ENCODE measurements at regions not wholly inside any gene's neighbourhood (a gene's known extent, or its start where the extent isn't known, plus 50 kb on each side); places are given as distances from the start of the nearest gene placed in this dataset.

GRCh38 chr6:15948930-15949900 is 179.7 kb upstream of the MYLIP start:
- Histone ChIP-seq H3K79me1 (ENCODE audit: low read depth, low read length) (no peaks in the 10 kb centered on the region), H2AFZ (ENCODE audit: low read length) (no peak overlapping the region), H3K27ac (replicated peaks; ENCODE audit: low read length) (no peak overlapping the region), H3K4ac (ENCODE audit: low read length) (no peak overlapping the region), H3K14ac (ENCODE audit: low read length) (no peak overlapping the region), H2AK5ac (ENCODE audit: low read depth, low read length) (no peak overlapping the region), H3K9ac (ENCODE audit: low read depth, low read length, poor library complexity) (no peak overlapping the region), H3K4me3 (ENCODE audit: low read length in 2 of 2) (no peak overlapping the region), H3K4me1 (ENCODE audit: control insufficient read depth in 2 of 2, insufficient read depth in 1 of 2, low read depth in 1 of 2, low read length in 2 of 2) (no peaks in the 10 kb centered on the region), H2BK15ac (ENCODE audit: low read length) (no peak overlapping the region), H3K18ac (ENCODE audit: low read length) (no peak overlapping the region), H4K91ac (ENCODE audit: low read depth, low read length, poor library complexity) (no peak overlapping the region), H3K9me3 (replicated peaks in 1 of 2; ENCODE audit: control insufficient read depth in 2 of 2, insufficient read depth in 1 of 2, low read depth in 1 of 2, low read length in 2 of 2) (no peaks in the 10 kb centered on the region), H2BK120ac (ENCODE audit: low read depth, low read length) (no peak overlapping the region), H3K36me3 (replicated peaks in 1 of 2; ENCODE audit: control insufficient read depth in 2 of 2, insufficient read depth in 2 of 2, low read length in 2 of 2) (no peaks in the 10 kb centered on the region), H2BK5ac (ENCODE audit: low read length) (no peak overlapping the region), H3K4me2 (ENCODE audit: insufficient read depth, low read length, poor library complexity, severe bottlenecking) (no peak overlapping the region), H3K27me3 (ENCODE audit: control insufficient read depth in 3 of 3, insufficient read depth in 3 of 3, low read depth in 1 of 3, low read length in 3 of 3) (peaks cover 0 to 2% (median 0%) of the 10 kb centered on the region in 3 experiments), H2BK12ac (ENCODE audit: low read length) (no peak overlapping the region), H4K8ac (ENCODE audit: low read depth, low read length) (no peak overlapping the region), H3K23ac (ENCODE audit: low read depth, low read length, poor library complexity) (no peak overlapping the region)
- no CpG with 5 or more reads among the region's 10 CpGs for WGBS, 2 donors (ENCODE audit: extremely low coverage in 2 of 2, insufficient read length in 2 of 2, insufficient replicate concordance in 1 of 2)
- no peak for DNase-seq (ENCODE audit: low spot score)

- no peak overlapping the region for H4K8ac ChIP-seq (ENCODE audit: low read depth, low read length)
- H4K91ac ChIP-seq (ENCODE audit: low read depth, low read length, poor library complexity), result no peak overlapping the region
- no peak overlapping the region for H3K4me3 ChIP-seq (ENCODE audit: low read length in 2 of 2)
- DNase-seq (ENCODE audit: low spot score), result no peak
- H3K27me3 ChIP-seq (ENCODE audit: control insufficient read depth in 3 of 3, insufficient read depth in 3 of 3, low read depth in 1 of 3, low read length in 3 of 3), result peaks cover 0 to 2% (median 0%) of the 10 kb centered on the region in 3 experiments
- no peak overlapping the region for H2BK5ac ChIP-seq (ENCODE audit: low read length)
- H3K9ac ChIP-seq (ENCODE audit: low read depth, low read length, poor library complexity), result peak overlapping the region; percentile 18
- H3K36me3 ChIP-seq (replicated peaks in 1 of 2; ENCODE audit: control insufficient read depth in 2 of 2, insufficient read depth in 2 of 2, low read length in 2 of 2), result no peaks in the 10 kb centered on the region
- no peak overlapping the region for H3K23ac ChIP-seq (ENCODE audit: low read depth, low read length, poor library complexity)
- no peaks in the 10 kb centered on the region for H3K79me1 ChIP-seq (ENCODE audit: low read depth, low read length)
- H3K14ac ChIP-seq (ENCODE audit: low read length), result peak overlapping the region; percentile 49
- H3K18ac ChIP-seq (ENCODE audit: low read length), result no peak overlapping the region
- no CpG with 5 or more reads among the region's 4 CpGs for WGBS, 2 donors (ENCODE audit: extremely low coverage in 2 of 2, insufficient read length in 2 of 2, insufficient replicate concordance in 1 of 2)
- H3K4ac ChIP-seq (ENCODE audit: low read length), result no peak overlapping the region
- no peak overlapping the region for H2AFZ ChIP-seq (ENCODE audit: low read length)
- H3K27ac ChIP-seq (replicated peaks; ENCODE audit: low read length), result no peak overlapping the region
- H2BK15ac ChIP-seq (ENCODE audit: low read length), result no peak overlapping the region
- no peak overlapping the region for H2AK5ac ChIP-seq (ENCODE audit: low read depth, low read length)
- no peak overlapping the region for H3K4me2 ChIP-seq (ENCODE audit: insufficient read depth, low read length, poor library complexity, severe bottlenecking)
- no peak overlapping the region for H2BK12ac ChIP-seq (ENCODE audit: low read length)
- no peaks in the 10 kb centered on the region for H3K9me3 ChIP-seq (replicated peaks in 1 of 2; ENCODE audit: control insufficient read depth in 2 of 2, insufficient read depth in 1 of 2, low read depth in 1 of 2, low read length in 2 of 2)
- H2BK120ac ChIP-seq (ENCODE audit: low read depth, low read length), result no peak overlapping the region
- H3K4me1 ChIP-seq (ENCODE audit: control insufficient read depth in 2 of 2, insufficient read depth in 1 of 2, low read depth in 1 of 2, low read length in 2 of 2), result no peaks in the 10 kb centered on the region
These were observed 181.0 kb upstream of the MYLIP start for GRCh38 chr6:15947923-15948322.

- no peak overlapping the region for H3K18ac ChIP-seq (ENCODE audit: low read length)
- no peaks in the 10 kb centered on the region for H3K4me1 ChIP-seq (ENCODE audit: control insufficient read depth in 2 of 2, insufficient read depth in 1 of 2, low read depth in 1 of 2, low read length in 2 of 2)
- no peaks in the 10 kb centered on the region for H3K79me1 ChIP-seq (ENCODE audit: low read depth, low read length)
- no peak for DNase-seq (ENCODE audit: low spot score)
- H3K4me2 ChIP-seq (ENCODE audit: insufficient read depth, low read length, poor library complexity, severe bottlenecking), result no peak overlapping the region
- no peak overlapping the region for H3K9ac ChIP-seq (ENCODE audit: low read depth, low read length, poor library complexity)
- no peak overlapping the region for H2AK5ac ChIP-seq (ENCODE audit: low read depth, low read length)
- H2BK15ac ChIP-seq (ENCODE audit: low read length), result no peak overlapping the region
- no peak overlapping the region for H3K4me3 ChIP-seq (ENCODE audit: low read length in 2 of 2)
- no peak overlapping the region for H2BK5ac ChIP-seq (ENCODE audit: low read length)
- no peaks in the 10 kb centered on the region for H3K9me3 ChIP-seq (replicated peaks in 1 of 2; ENCODE audit: control insufficient read depth in 2 of 2, insufficient read depth in 1 of 2, low read depth in 1 of 2, low read length in 2 of 2)
- no CpG with 5 or more reads among the region's 1 CpG for WGBS, 2 donors (ENCODE audit: extremely low coverage in 2 of 2, insufficient read length in 2 of 2, insufficient replicate concordance in 1 of 2)
- H3K4ac ChIP-seq (ENCODE audit: low read length), result no peak overlapping the region
- no peak overlapping the region for H3K23ac ChIP-seq (ENCODE audit: low read depth, low read length, poor library complexity)
- H3K27me3 ChIP-seq (ENCODE audit: control insufficient read depth in 3 of 3, insufficient read depth in 3 of 3, low read depth in 1 of 3, low read length in 3 of 3), result peaks cover 0 to 2% (median 0%) of the 10 kb centered on the region in 3 experiments
- no peak overlapping the region for H2BK120ac ChIP-seq (ENCODE audit: low read depth, low read length)
- no peaks in the 10 kb centered on the region for H3K36me3 ChIP-seq (replicated peaks in 1 of 2; ENCODE audit: control insufficient read depth in 2 of 2, insufficient read depth in 2 of 2, low read length in 2 of 2)
- no peak overlapping the region for H3K14ac ChIP-seq (ENCODE audit: low read length)
- no peak overlapping the region for H4K91ac ChIP-seq (ENCODE audit: low read depth, low read length, poor library complexity)
- no peak overlapping the region for H2AFZ ChIP-seq (ENCODE audit: low read length)
- H4K8ac ChIP-seq (ENCODE audit: low read depth, low read length), result no peak overlapping the region
- no peak overlapping the region for H2BK12ac ChIP-seq (ENCODE audit: low read length)
- no peak overlapping the region for H3K27ac ChIP-seq (replicated peaks; ENCODE audit: low read length)
These were observed 181.4 kb upstream of the MYLIP start for GRCh38 chr6:15947436-15947835.

GRCh38 chr6:15946701-15947385 is 182.0 kb upstream of the MYLIP start:
- no peak overlapping the region for H2BK5ac ChIP-seq (ENCODE audit: low read length)
- WGBS, 2 donors (ENCODE audit: extremely low coverage in 2 of 2, insufficient read length in 2 of 2, insufficient replicate concordance in 1 of 2), result no CpG with 5 or more reads among the region's 4 CpGs
- no peak overlapping the region for H3K27ac ChIP-seq (replicated peaks; ENCODE audit: low read length)

More at GRCh38 chr6:15946701-15947385, 182.0 kb upstream of the MYLIP start:
- no peak overlapping the region for H3K4me2 ChIP-seq (ENCODE audit: insufficient read depth, low read length, poor library complexity, severe bottlenecking)
- H2BK12ac ChIP-seq (ENCODE audit: low read length), result no peak overlapping the region
- no peak overlapping the region for H2AFZ ChIP-seq (ENCODE audit: low read length)
- no peak overlapping the region for H2BK15ac ChIP-seq (ENCODE audit: low read length)
- no peak overlapping the region for H2BK120ac ChIP-seq (ENCODE audit: low read depth, low read length)
- no peak overlapping the region for H4K8ac ChIP-seq (ENCODE audit: low read depth, low read length)
- H3K14ac ChIP-seq (ENCODE audit: low read length), result no peak overlapping the region
- H3K36me3 ChIP-seq (replicated peaks in 1 of 2; ENCODE audit: control insufficient read depth in 2 of 2, insufficient read depth in 2 of 2, low read length in 2 of 2), result no peaks in the 10 kb centered on the region
- peak overlapping the region in 1 of 2 donors; percentile 12 for H3K4me3 ChIP-seq (ENCODE audit: low read length in 2 of 2)
- H3K23ac ChIP-seq (ENCODE audit: low read depth, low read length, poor library complexity), result no peak overlapping the region
- no peak overlapping the region for H3K18ac ChIP-seq (ENCODE audit: low read length)
- DNase-seq (ENCODE audit: low spot score), result no peak
- no peaks in the 10 kb centered on the region for H3K4me1 ChIP-seq (ENCODE audit: control insufficient read depth in 2 of 2, insufficient read depth in 1 of 2, low read depth in 1 of 2, low read length in 2 of 2)
- H2AK5ac ChIP-seq (ENCODE audit: low read depth, low read length), result no peak overlapping the region
- no peaks in the 10 kb centered on the region for H3K9me3 ChIP-seq (replicated peaks in 1 of 2; ENCODE audit: control insufficient read depth in 2 of 2, insufficient read depth in 1 of 2, low read depth in 1 of 2, low read length in 2 of 2)
- no peak overlapping the region for H3K4ac ChIP-seq (ENCODE audit: low read length)
- H3K79me1 ChIP-seq (ENCODE audit: low read depth, low read length), result no peaks in the 10 kb centered on the region
- no peak overlapping the region for H3K9ac ChIP-seq (ENCODE audit: low read depth, low read length, poor library complexity)
- peaks cover 0 to 2% (median 0%) of the 10 kb centered on the region in 3 experiments for H3K27me3 ChIP-seq (ENCODE audit: control insufficient read depth in 3 of 3, insufficient read depth in 3 of 3, low read depth in 1 of 3, low read length in 3 of 3)
- H4K91ac ChIP-seq (ENCODE audit: low read depth, low read length, poor library complexity), result no peak overlapping the region
